NCI-H1048 (cell line): ENCODE measurements at regions not wholly inside any gene's neighbourhood (a gene's known extent, or its start where the extent isn't known, plus 50 kb on each side); places are given as distances from the start of the nearest gene placed in this dataset.

Experiments
- DNase-seq: peaks from one replicate; lab custom pipeline; 2025; lab: John Stamatoyannopoulos, UW

DNA sequence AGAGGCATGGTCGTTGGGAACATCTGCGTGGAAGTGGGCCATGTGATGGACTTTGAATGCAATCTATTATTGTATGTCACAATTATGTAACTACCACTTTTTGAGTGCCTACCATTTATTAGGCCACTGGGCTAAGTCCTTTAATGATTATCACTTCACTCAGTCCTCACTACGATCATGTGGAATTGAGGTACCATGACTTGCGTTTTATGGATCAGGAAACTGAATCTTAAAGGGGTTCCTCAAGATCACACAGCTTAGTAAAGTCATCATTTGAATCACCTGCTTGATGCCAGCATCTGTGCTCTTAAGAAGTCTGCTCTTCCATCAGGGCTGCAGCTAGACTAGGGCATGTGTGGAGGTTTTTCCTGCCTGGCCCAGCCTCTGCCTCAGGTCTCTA lies 136.7 kb downstream of the DAD1 start:
- no peak for DNase-seq

DNA sequence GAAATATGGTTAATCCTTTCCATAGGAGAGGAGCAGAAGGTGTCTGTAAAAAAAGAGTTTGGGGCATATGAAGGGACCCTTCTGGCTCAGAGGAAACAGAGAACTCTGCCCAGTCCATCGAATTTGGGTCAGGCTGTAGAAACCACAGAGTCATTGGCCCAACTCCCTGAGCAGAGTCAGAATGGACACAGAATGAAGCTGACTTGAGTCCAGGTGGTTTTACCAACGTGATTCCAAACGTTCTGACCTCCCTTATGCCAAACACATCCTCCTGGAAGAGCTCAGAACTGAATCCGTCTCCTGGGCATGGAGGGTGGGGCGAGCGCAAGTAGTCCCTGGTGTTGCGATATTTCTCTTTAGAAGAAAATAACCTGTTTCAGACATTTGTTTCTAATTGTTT lies 138.8 kb downstream of the DAD1 start:
- DNase-seq: no peak

DNA sequence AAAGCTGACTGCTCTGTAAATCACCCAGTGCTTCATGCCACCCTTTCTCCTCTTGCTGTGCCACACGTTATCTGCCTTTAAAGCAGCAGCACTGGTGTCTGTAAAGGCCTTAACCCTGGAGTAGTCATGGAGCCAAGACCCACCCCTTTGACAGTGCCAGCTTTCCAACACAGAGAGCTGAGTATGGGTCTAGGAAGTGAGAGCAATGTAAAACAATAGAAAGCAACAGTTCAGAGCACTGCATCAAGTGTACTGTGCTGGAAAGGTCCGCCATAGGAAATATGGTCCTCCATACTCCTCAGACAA lies 139.5 kb downstream of the DAD1 start:
- DNase-seq: no peak

DNA sequence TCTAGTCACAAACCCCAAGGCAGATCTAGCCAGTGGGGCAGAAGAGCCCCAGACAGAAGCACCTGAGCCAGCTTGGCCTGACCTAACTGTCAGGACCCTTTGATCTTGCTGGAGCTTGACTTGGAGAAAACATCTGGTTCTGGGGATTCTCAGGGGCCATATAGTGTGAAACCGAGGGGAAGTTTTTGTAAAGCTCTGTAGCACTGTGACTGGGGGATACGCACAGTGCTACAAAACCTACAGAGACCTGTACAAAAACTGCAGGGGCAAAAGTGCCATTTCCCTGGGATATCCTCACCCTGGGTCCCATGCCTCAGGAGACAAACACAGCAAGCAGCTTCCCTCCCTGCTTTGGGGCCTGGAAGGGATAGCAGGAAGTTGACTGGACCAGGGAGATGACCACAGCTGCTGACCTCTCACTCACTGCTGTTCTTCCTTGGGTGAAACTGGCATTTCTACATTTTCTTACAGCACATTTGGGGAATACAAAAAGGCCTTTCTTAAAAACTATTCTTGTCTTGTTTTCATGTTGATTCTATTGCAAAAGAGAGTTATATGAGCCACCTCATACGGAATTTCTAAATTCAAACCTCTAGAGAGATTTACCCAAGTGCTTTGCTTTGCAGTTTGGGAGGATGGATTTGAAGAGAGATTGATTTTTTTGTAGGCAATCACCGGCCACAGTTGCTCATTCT lies 140.0 kb downstream of the DAD1 start:
- DNase-seq: no peak

DNA sequence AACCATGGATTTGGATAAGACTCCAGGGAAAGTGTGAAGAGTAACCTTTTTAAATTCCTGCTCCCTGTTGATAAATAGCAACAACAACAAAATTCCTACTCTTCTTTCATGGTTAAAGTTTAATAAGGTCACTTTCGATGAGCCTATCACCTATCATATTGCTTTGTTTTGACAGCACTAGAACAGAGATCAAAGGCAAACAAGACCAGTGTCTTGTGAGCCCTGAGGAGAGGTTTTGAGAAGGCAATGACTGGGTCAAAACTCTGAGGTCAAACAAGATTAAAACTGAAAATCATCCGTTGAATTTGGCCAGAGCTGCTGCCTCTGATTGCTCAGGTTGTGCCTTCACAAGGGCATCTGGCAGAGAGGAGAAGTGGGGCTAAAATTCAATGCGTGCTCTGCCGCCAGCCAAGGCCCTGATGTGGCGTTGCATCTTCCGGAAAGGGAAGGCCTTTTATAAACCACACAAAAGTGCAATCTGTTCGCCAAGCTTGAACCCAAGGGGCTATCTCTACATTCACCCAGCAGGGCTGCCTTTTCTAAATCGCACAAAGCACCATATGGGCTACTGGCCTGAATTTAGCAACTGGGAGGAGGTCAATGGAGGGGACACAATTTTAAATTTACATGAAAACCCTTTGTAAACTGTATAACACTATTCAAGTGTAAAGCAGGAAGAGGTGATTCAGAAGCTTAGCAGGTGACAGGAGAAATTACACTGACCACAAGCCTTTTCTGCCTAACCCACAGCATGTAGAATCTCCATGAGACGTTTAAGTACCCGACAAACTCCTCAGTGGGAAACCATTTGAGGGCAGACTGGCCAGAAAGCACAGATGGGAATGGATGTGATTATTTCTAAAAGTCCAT lies 140.8 kb downstream of the DAD1 start:
- DNase-seq: no peak

DNA sequence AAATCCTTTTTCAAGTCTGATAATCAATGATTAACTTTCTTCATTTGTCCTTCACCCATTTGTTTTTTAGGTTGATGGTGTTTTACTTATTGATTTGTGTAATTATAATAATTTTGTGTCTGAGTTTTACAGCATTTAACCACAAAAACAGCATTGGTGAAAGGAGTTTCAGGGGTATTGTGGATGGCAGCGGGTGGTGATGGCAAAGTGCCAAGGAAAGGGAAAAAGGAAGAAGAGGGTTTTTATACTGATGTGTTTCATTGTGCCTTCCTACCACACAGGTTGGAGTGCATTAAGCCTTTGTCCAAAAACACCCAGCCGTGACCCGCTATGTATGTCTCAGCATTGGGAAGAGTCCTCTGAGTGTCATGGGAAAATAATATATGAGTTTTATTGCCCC lies 150.3 kb downstream of the DAD1 start:
- DNase-seq: no peak

DNA sequence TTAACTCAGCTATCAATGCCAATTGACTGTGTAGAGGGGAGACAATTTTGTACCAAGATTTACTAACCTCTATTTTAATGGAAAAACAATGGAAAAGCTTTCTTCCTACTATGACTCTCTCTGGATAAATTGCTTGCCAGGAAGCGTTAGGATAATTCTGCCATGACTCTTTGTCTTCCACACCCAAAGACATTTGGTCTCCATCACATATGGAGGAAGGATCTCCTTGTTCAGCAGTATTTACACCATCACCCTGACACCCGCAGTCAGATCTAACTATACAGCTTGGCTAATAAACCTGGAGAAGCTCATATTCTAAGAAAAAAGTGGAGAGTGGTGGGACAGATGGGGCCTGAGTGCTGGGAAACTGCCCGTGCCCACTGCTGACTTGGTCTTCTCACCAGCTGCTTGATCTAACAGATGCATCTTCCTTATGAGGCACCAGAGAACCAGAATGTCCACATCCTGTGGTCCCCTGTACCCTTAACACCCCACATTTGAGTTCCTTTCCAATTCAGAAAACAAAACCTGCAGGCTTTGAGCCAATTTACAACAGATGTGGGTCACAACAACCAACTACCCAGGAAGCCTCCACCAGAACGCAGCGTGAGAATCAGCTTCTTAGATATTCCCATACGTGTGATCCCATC lies 154.0 kb downstream of the DAD1 start:
- DNase-seq: no peak

DNA sequence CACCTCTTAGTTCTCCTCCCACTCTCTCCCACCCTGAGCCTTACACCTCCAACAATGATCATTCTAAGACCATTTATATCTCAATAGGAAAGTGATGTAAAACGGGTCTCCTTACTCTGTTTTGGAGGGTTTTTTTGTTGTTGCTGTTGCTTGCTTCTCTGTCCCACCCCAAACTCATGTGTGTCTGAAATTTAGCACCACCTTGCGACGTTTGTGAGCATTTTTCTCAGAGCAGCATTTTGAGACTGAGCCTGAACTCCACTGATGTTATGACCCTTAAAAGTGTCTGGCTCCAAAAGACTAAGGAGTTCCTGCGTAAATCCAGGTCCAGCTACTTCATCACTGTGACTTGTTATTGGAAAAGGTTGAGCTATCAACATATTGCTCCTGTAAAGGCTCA lies 155.0 kb downstream of the DAD1 start:
- no peak for DNase-seq

DNA sequence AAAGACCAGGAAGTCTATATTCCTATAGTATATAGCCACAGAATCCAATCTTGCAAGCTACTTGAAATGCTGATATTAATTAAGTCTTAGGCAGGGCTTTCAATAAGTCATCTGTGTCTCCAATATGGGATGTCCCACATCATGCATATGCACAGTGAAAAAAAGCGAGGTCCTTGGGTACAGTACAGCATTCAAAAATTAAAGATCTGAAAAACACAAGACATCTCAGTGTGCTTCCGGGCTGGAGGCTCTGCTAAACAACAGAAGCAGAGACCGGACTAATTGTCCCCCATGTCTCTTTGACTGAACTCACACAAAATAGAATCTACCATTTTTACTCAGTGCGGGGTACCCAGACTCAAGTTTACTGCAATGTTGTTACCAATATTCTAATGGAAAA lies 156.0 kb downstream of the DAD1 start:
- no peak for DNase-seq

DNA sequence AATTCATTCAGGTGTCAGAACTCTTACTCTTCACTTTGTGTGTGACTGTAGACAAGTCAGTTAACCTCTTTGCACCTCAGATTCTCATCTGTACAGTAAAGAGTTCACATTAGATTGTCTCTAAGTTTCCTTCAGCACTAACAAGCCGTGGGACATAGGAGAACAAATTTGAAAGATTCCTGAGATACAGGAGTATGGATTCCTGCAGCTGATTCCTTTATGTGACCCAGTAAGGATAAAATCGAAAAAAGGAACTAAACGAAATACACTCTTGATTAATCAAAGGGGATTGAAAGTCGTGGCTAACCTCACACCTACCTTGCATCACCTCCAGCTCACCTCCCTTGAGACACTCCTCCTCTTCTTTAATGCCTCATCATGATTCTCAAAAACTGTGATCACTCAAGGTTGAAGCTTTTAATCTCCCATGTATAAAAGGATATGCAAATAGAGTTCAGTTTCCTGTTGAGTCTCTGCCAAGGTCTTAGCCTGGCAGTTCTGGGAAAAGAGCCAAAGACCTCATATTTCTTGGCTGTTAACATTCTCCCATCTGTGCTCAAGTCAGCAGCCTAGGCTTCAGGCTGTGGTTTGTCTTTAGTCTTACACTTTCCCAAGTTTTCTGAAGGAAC lies 156.6 kb downstream of the DAD1 start:
- no peak for DNase-seq

DNA sequence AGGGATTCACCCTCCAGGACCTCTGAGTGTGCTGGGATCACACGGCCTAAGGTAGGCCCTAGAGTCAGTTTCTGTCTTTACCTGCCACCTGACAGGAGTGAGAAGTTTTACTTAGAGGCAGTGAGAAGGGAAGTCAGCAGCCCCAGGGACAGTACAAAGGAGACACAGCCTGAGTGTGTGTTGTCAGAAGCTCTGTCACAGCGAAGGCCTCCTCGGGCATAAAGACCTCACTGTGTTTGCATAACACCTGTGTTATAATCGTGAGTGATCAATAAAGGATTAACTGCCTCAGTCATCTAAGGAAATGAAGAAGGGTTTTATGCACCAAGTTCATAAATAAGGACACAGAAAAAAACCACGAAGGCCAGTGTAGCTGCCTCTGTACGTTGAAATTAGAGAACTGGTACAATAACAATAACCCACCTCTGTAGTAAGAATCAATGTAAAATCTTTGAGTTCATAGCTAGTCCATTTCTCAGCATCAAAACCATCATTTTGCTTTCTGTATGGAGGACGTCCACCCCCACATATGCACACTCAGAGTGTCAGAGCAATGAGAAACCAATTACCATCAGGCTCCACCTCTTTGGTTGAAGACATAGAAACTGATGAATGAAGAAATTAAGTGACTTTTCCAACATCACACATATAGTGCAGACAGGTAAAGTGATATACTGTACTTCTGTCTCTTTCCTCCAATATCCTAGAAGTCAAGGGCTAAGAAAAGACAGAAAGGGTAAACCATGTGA lies 159.3 kb downstream of the DAD1 start:
- DNase-seq: no peak

DNA sequence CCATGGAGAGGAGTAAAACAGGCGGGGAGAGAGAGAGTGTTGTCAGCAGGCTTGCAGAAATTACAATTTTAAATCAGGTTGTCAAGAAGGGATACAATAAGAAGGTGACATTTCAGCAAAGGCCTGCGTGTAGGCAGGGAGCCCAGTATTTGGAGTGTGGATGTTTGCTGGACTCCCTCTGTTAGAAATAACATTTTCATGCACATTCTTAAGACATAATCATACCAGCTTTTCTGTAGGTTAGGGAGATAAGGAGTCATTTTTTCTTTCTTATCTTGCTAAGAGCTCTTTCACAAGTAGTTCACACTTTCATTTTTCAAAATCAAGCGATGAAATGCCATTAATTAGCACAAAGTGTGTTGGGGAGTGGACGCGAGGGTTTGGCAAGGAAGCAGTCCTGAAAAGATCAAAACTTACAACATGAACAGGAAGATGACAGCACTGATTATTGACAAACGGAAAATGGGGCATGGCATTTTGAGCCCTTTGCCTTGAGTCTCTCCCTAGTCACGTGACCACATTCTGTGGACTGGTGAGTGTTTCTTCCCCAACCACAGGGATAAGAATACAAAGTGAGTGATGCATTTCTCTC lies 160.2 kb downstream of the DAD1 start:
- no peak for DNase-seq

DNA sequence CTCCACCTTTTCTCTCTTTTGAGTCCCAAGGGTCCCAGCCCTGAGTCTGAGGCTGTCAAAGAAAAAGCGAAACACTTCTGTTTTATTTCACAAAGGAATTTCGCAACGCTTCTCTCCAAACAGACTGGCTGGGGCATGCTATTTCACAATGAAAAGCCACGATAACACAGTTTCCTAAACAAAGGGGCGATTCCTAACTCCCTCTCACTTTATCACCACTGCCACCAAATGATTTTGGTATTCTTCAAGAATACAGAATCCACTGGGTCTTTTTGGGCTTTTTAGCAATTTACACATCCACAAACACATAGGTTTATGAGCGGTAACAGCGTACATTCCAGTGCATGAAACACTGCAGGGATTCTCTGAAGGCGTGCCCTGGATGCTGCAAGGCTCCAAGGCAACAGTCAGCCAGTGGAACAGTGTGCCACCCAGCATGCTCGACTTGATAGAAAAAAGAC lies 161.2 kb downstream of the DAD1 start:
- no peak for DNase-seq

DNA sequence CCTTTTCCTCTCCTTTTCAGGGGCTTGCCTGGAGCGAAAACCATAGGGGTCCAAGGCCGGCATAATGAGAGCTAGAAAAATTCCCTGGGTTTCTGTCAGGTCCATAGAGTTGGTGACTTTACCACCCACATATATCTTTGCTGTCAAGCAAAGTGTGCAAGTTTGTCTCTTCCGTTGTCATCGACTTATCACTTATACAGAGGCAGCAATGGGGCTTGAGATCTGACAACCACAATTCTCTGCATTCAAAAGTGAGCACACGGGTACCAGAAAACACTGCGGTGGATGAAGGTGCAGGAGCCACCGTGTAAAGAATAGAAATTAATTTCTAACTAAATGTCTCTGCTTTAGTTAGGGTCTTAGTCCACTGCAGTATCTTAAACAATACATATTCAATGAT lies 162.3 kb downstream of the DAD1 start:
- no peak for DNase-seq

DNA sequence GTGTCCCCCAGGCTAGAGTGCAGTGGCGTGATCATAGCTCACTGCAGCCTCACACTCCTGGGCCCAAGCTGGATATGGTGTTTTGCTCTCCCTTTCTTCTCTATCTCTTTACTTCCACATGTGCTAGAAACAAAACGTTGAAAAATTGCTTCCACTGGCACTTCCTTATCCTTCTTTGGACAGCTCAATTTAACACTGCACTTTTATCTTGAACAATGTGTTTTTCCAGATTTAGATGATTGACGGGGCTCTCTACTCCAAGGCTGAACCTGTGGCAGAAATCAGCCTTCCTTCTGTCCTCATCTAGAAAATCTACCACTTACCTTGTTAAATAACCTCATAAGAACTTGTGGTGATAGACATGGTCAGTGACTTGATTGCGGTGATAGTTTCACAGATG lies 165.1 kb downstream of the DAD1 start:
- no peak for DNase-seq

DNA sequence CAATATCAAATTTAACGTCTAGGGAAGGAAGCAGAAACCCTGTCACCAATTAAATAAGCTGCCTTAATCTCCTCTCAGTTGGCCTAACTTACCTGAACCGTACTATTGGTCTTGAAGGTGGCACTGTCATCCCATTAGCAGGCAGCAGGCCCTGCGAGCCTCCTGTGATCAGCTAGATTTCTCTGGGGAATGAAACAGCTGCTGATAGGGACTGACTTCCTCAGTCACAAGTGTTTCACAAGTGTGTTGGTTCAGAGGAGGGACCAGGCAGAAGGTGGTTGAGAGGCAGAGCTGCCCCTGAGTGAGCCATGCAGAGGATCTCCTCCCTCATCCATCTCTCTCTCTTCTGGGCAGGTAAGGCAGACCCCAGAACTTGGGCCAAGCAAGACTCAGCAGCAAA lies 166.8 kb downstream of the DAD1 start:
- no peak for DNase-seq

DNA sequence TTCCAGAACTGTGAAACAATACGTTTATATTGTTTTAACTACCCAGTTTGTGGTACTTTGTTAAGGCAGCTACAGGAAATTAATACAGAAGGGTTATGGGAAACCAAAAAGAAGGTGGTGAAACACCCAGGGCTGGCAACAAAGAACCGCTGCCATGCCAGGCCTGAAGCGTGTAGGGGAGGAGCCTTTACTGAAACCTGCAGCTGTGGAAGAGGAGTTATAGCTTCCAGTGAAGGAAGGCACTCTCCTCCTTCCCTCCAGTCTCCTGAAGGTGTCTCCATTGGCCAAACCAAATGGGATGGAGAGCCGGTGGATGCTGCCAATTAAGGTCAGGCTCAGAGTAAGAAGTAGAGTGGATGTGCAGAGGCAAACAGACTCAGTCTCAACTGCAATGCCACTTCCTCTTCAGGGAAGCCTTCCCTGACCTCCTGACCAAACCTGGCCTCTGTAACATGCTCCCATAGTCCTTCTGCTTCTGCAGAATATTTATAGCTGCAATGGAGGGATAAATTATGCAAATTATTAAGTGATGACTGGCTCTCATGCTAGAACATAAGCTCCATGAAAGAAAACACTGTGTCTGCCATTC lies 168.3 kb downstream of the DAD1 start:
- no peak for DNase-seq

DNA sequence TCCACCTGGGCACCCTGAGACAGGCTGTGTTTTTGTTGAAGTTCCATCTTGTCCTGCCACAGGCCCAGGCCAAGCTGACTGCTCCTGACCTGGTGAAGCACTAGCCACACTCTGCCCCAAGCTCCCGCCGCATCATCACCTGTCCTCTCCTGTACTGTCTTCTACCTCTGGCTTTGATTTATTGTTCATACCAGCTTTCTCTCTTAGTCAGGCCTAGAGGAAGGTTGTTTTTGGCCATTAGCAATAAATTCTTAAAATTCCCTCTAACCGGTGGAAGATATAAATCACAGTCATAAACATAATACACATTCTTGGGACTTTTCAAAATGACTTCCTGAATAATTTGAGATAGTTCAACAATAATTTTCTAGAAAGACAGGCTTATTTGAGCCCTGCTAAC lies 169.4 kb downstream of the DAD1 start:
- no peak for DNase-seq

DNA sequence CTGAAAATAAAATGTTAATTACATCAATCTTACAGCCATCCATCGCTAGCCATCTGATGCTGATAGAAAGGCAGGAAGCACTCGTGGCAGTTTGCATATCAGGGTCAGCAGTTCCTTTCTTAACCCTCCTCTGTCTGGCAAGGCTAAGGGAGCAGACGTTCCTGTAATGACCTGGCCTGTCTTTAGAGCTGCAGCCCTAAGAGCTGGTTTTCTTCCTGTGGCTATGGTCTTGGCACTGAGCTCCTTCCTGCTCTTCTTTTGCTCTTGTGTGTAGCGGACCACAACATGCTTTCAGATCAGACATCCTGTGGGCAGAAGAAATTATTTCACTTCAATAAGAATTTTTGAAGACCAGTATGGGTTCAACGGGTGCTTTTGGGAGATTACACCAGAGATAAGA lies 170.4 kb downstream of the DAD1 start:
- no peak for DNase-seq

DNA sequence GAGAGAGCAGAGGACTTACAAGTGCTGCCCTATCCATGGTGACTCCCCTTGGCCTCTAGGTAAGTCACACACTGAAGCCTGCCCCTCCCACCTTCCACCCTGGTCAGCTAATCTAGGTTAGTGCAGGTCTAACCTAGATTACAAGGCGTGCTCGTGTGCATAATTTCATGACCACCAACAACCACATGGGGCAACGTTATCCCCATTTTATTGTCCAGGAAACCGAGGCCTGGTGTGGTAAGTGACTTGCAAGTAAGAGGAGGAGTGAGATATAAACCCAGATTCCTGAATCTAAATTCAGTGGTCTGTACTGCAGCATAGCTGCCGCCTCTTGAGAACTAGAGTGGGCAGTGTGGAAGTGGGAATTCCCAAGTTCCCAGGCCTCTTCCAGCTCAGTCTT lies 171.1 kb downstream of the DAD1 start:
- DNase-seq: no peak

DNA sequence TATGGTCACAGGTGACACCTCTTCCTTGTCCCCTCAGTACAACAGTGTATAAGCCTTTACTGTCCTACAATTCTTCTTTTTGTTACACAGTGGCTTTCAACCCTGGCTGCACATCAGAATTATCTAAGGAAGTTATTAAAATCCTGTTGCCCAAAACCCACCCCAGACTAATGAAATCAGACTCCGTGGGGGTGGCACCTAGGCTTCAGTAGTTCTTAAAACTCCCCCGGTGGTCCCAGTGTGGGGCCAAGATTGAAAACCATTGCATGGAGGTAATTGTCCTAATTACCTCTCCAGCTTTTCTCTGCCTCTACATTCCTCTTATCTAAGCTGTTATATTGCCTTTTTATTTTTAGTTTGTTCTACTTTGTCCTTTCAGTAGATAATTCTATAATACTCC lies 172.8 kb downstream of the DAD1 start:
- no peak for DNase-seq
